Keratinocyte (primary cell): ENCODE measurements at regions not wholly inside any gene's neighbourhood (a gene's known extent, or its start where the extent isn't known, plus 50 kb on each side); places are given as distances from the start of the nearest gene placed in this dataset.

Experiments
- DNase-seq: peaks from one replicate; pipeline ENCODE4 v3.0.0-alpha.2; 2011; ENCODE audit warnings: low read depth, missing footprints, low spot score
- FAIRE-seq: peaks from 2 replicates; lab custom pipeline; 2011; peaks lifted over from hg19 to GRCh38; lab: Jason Lieb, UNC
- H2AFZ ChIP-seq: 2 replicates; pipeline ENCODE4 v1.6.0; 2012; ENCODE audit warnings: low read length, control low read depth, inconsistent platforms; ENCODE audit not compliant: control insufficient read depth
- H3K27ac ChIP-seq: 2 replicates; pipeline ENCODE4 v1.5.1; 2011; ENCODE audit warnings: low read length; ENCODE audit not compliant: control insufficient read depth, insufficient read depth
- H3K27me3 ChIP-seq: 3 replicates; pipeline ENCODE4 v1.6.0; 2011; ENCODE audit warnings: low read length; ENCODE audit not compliant: control insufficient read depth, insufficient read depth; ENCODE audit errors: extremely low read depth
- H3K36me3 ChIP-seq, 2 experiments: 2 replicates in 1 of 2; 3 replicates in 1 of 2; pipeline ENCODE4 v1.5.1; 2011; ENCODE audit warnings: low read length in 2 of 2, mild to moderate bottlenecking in 1 of 2; ENCODE audit not compliant: control insufficient read depth in 2 of 2, insufficient read depth in 2 of 2; ENCODE audit errors: extremely low read depth in 1 of 2
- H3K4me1 ChIP-seq: 3 replicates; pipeline ENCODE4 v1.5.1; 2011; ENCODE audit warnings: low read length; ENCODE audit not compliant: control insufficient read depth, insufficient read depth; ENCODE audit errors: extremely low read depth
- H3K4me2 ChIP-seq: 3 replicates; pipeline ENCODE4 v1.6.0; 2011; ENCODE audit warnings: low read depth, low read length; ENCODE audit not compliant: control insufficient read depth, insufficient read depth; ENCODE audit errors: extremely low read depth
- H3K4me3 ChIP-seq, 3 experiments: fragments of 200-600 bp in 1 of 3; sonication (generic) in 1 of 3; 2 replicates in 2 of 3; 3 replicates in 1 of 3; pipeline ENCODE4 v1.5.1; 2011 to 2016; ENCODE audit warnings: low read length in 3 of 3, mild to moderate bottlenecking in 3 of 3, control low read depth in 2 of 3, inconsistent platforms in 1 of 3, low read depth in 1 of 3, mixed read lengths in 1 of 3, mixed run types in 1 of 3, moderate library complexity in 1 of 3; ENCODE audit not compliant: control insufficient read depth in 2 of 3, insufficient read depth in 2 of 3; ENCODE audit errors: extremely low read depth in 1 of 3
- H3K79me2 ChIP-seq: 2 replicates; pipeline ENCODE4 v1.6.0; 2012; ENCODE audit warnings: low read length; ENCODE audit not compliant: control insufficient read depth, insufficient read depth
- H3K9ac ChIP-seq: 3 replicates; pipeline ENCODE4 v1.6.0; 2011; ENCODE audit warnings: low read length; ENCODE audit not compliant: control insufficient read depth, insufficient read depth; ENCODE audit errors: extremely low read depth
- H3K9me1 ChIP-seq: 3 replicates; pipeline ENCODE4 v1.6.0; 2011; ENCODE audit warnings: low read length; ENCODE audit not compliant: control insufficient read depth, insufficient read depth; ENCODE audit errors: extremely low read depth
- H3K9me3 ChIP-seq: 2 replicates; pipeline ENCODE4 v1.5.1; 2012; ENCODE audit warnings: low read depth, low read length; ENCODE audit not compliant: control insufficient read depth
- H4K20me1 ChIP-seq: 3 replicates; pipeline ENCODE4 v1.6.0; 2011; ENCODE audit warnings: low read length; ENCODE audit not compliant: control insufficient read depth, insufficient read depth; ENCODE audit errors: extremely low read depth
- EZH2 ChIP-seq: IDR thresholded peaks from one replicate; pipeline ENCODE4 v1.6.1; 2012; ENCODE audit warnings: inconsistent platforms, mild to moderate bottlenecking, low read length, moderate library complexity
- dilution Hi-C: fragments of 300-500 bp; cut with MboI; formaldehyde crosslinking; loops from one replicate; pipeline ENCODE4 v1.7.0; 2020; ENCODE audit warnings: low sequenced_read_pairs; ENCODE audit not compliant: extremely low pct_ligation_motif_present
- TF ChIP-seq, protein P1 (sequence below), 3 experiments: IDR thresholded peaks in 1 of 3; conservative IDR thresholded peaks in 1 of 3; optimal IDR thresholded peaks in 1 of 3; 2 replicates in 2 of 3; 3 replicates in 1 of 3; pipeline versions ENCODE3 to v1.5.1; 2011; ENCODE audit warnings: low read length in 3 of 3, mild to moderate bottlenecking in 3 of 3, moderate library complexity in 2 of 3, control low read depth in 1 of 3, inconsistent platforms in 1 of 3; ENCODE audit not compliant: insufficient read depth in 2 of 3; ENCODE audit errors: extremely low read depth in 1 of 3

DNA sequence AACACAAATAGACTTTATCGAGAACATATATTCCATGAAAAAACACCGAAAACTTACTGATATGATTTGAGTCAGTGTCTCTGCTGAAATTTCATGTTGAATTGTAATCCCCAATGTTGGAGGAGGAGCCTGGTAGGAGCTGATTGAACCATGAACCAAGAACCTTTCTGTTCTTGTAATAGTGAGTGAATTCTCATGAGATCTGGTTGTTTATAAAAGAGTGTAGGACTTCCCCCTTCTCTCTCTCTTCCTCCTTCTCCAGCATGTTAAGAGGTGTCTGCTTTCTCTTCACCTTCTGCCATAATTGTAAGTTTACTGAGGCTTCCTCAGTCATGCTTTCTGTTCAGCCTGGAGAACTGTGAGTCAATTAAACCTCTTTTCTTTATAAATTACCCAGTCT, 1289.3 kb upstream of the CITED2 start:
- dilution Hi-C loops = no loop called here
- TF ChIP-seq EZH2 = no peak
- TF ChIP-seq, protein P1, sequence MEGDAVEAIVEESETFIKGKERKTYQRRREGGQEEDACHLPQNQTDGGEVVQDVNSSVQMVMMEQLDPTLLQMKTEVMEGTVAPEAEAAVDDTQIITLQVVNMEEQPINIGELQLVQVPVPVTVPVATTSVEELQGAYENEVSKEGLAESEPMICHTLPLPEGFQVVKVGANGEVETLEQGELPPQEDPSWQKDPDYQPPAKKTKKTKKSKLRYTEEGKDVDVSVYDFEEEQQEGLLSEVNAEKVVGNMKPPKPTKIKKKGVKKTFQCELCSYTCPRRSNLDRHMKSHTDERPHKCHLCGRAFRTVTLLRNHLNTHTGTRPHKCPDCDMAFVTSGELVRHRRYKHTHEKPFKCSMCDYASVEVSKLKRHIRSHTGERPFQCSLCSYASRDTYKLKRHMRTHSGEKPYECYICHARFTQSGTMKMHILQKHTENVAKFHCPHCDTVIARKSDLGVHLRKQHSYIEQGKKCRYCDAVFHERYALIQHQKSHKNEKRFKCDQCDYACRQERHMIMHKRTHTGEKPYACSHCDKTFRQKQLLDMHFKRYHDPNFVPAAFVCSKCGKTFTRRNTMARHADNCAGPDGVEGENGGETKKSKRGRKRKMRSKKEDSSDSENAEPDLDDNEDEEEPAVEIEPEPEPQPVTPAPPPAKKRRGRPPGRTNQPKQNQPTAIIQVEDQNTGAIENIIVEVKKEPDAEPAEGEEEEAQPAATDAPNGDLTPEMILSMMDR (optimal IDR thresholded peaks at IDR 0.05 in 1 of 3, IDR thresholded peaks at IDR 0.05 in 1 of 3, conservative IDR thresholded peaks at IDR 0.05 in 1 of 3; ENCODE audit: extremely low read depth in 1 of 3, insufficient read depth in 2 of 3, low read length in 3 of 3) = no peak
- no peak overlapping the region for H3K9ac ChIP-seq
- no peaks in the 10 kb centered on the region for H3K79me2 ChIP-seq
- no peak overlapping the region for H3K4me3 ChIP-seq
- H3K9me1 ChIP-seq = no peaks in the 10 kb centered on the region
- no peak overlapping the region for H3K4me2 ChIP-seq
- FAIRE-seq (no peak), DNase-seq (no peak)
- no peaks in the 10 kb centered on the region for H3K27me3 ChIP-seq
- H2AFZ ChIP-seq = no peak overlapping the region
- no peaks in the 10 kb centered on the region for H3K4me1 ChIP-seq
- no peaks in the 10 kb centered on the region for H4K20me1 ChIP-seq
- H3K36me3 ChIP-seq = no peaks in the 10 kb centered on the region
- H3K27ac ChIP-seq = no peak overlapping the region
- no peaks in the 10 kb centered on the region for H3K9me3 ChIP-seq

GRCh38 chr6:140663094-140663493, 1288.6 kb upstream of the CITED2 start:
- FAIRE-seq (no peak), DNase-seq (no peak)
- Histone ChIP-seq H3K79me2 (no peaks in the 10 kb centered on the region), H3K4me3 (no peak overlapping the region), H4K20me1 (no peaks in the 10 kb centered on the region), H3K27me3 (no peaks in the 10 kb centered on the region), H2AFZ (no peak overlapping the region), H3K4me1 (no peaks in the 10 kb centered on the region), H3K9me1 (no peaks in the 10 kb centered on the region), H3K9ac (no peak overlapping the region), H3K27ac (no peak overlapping the region), H3K36me3 (no peaks in the 10 kb centered on the region), H3K9me3 (no peaks in the 10 kb centered on the region), H3K4me2 (no peak overlapping the region)
- no peak for TF ChIP-seq EZH2
- TF ChIP-seq, protein P1 (optimal IDR thresholded peaks at IDR 0.05 in 1 of 3, IDR thresholded peaks at IDR 0.05 in 1 of 3, conservative IDR thresholded peaks at IDR 0.05 in 1 of 3; ENCODE audit: extremely low read depth in 1 of 3, insufficient read depth in 2 of 3, low read length in 3 of 3) = no peak
- dilution Hi-C loops = no loop called here
